Stimulated activated naive CD8-positive, alpha-beta T cell treated with anti-CD3 and anti-CD28 coated beads, Interleukin-15, amount 100 ng/mL, for 72 hours (primary cell): ENCODE measurements at regions not wholly inside any gene's neighbourhood (a gene's known extent, or its start where the extent isn't known, plus 50 kb on each side); places are given as distances from the start of the nearest gene placed in this dataset.
A peak's percentile ranks its signal among the peaks of the same experiment; 100 is the strongest.
"Not testable (repeated sequence)": the region's sequence is repeated elsewhere in the genome, so short reads cannot be mapped to it uniquely, and the experiment has no call there.

Experiments
- ATAC-seq: fragments of 150-1000 bp; cut with Tn5 transposase; 2 replicates; pipeline ENCODE4 v1.10.0; 2021; ENCODE audit warnings: mild to moderate bottlenecking, moderate library complexity
- DNase-seq, 2 donors: peaks; one replicate each; pipeline ENCODE4 v3.0.0; 2021 to 2022
- H3K27ac Mint-ChIP-seq, 2 donors: one replicate each; pipeline ENCODE4 v1.8.0; 2022; ENCODE audit warnings: mild to moderate bottlenecking in 2 of 2, mixed read lengths in 2 of 2, moderate library complexity in 2 of 2
- H3K27me3 Mint-ChIP-seq: one replicate; pipeline ENCODE4 v1.8.0; 2022; ENCODE audit warnings: mixed read lengths
- H3K4me1 Mint-ChIP-seq: one replicate; pipeline ENCODE4 v1.8.0; 2022; ENCODE audit warnings: mild to moderate bottlenecking, mixed read lengths
- H3K4me3 Mint-ChIP-seq, 2 donors: one replicate each; pipeline ENCODE4 v1.8.0; 2022; ENCODE audit warnings: mild to moderate bottlenecking in 2 of 2, mixed read lengths in 2 of 2, moderate library complexity in 1 of 2
- H3K9me3 Mint-ChIP-seq, 2 donors: one replicate each; pipeline ENCODE4 v1.8.0; 2022; ENCODE audit warnings: mixed read lengths in 2 of 2

DNA sequence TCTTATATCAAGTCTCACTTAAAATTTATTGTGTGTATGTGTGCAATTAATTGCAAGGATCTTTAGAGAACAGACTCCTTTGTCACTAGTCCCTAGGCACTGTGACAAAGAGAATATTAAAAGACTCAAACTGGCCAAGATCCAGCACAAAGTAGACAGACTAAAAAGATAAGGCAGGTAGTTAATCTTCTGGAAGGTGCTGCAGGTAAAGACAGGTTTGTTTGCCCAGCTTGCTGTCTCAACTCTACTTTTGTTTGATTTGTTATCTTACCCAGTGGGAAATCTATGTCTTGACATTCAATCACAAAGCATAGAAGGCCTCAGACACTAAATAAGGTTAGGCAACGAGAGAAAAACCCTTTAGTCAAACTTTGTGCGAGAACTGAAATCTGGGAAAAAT is 807.9 kb upstream of the LRRN3 start:
- Mint-ChIP-seq H3K9me3 (no peaks in the 10 kb centered on the region), H3K27ac (no peak overlapping the region), H3K4me1 (no peaks in the 10 kb centered on the region), H3K4me3 (no peak overlapping the region), H3K27me3 (no peaks in the 10 kb centered on the region)
- ATAC-seq (no peak), DNase-seq (no peak)

DNA sequence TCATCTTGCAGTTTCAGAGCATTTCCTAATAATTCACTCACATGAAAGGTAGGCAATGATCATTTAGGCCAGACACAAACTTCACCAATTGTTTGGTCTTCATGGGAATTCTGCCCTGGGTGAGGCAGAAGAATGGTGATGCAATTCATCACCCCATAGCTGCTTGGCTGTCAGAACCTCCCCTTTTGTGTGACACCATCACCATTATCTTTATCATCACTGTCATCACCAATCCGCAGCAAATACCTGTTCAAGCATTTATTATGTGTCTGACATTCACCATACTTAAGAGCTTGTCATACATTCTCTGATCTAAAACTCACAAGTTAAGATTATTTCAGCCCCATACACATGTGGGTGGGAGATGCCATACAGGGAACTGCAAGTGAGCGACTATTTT is 799.5 kb upstream of the LRRN3 start:
- DNase-seq (no peak), ATAC-seq (no peak)
- no peaks in the 10 kb centered on the region for H3K27me3 Mint-ChIP-seq
- H3K4me3 Mint-ChIP-seq: no peak overlapping the region
- no peak overlapping the region for H3K27ac Mint-ChIP-seq
- H3K9me3 Mint-ChIP-seq: no peaks in the 10 kb centered on the region
- H3K4me1 Mint-ChIP-seq: no peaks in the 10 kb centered on the region

DNA sequence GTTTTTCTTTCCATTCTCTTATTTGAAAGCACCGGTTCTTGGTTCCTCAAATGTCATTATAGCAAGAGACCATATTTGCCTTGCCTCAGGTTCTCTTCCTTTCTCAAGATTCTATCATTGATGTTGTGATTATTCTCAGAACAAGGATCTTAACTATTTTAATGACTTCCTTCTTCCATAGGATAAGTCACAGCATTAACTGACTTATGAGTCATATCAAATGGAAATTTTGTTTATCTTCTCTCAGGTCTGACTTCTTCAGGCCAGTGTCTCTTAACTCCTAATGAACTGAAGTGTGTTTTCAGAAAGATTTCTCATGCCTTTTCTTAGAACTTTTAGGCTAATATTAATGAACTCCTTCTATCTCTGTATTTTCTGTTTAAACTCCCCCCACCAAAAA is 794.6 kb upstream of the LRRN3 start:
- no peak for ATAC-seq
- no peak overlapping the region for H3K4me3 Mint-ChIP-seq
- DNase-seq: no peak
- H3K27ac Mint-ChIP-seq: no peak overlapping the region
- H3K27me3 Mint-ChIP-seq: no peaks in the 10 kb centered on the region
- no peaks in the 10 kb centered on the region for H3K4me1 Mint-ChIP-seq
- H3K9me3 Mint-ChIP-seq: no peaks in the 10 kb centered on the region

DNA sequence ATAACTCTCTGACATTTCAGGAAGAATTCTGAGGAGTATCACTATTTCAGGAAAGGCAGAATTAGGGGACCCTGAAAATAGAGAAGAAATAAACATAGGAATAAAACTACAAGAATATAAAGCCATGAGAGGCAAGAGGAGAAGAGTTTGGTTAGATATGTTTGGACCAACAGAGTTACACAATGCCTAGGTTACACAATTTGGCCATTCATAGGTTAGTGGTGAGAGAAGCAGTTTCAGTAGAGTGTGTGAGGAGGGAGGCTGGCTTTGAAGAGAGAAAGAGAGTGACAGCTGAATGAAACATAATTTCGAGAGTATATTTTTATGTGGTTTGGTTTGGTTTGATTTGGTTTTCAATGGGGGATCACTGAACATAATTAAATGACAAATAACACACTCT is 783.2 kb upstream of the LRRN3 start:
- H3K4me3 Mint-ChIP-seq: no peak overlapping the region
- no peaks in the 10 kb centered on the region for H3K4me1 Mint-ChIP-seq
- ATAC-seq: no peak
- no peak for DNase-seq
- no peaks in the 10 kb centered on the region for H3K27me3 Mint-ChIP-seq
- H3K9me3 Mint-ChIP-seq: peaks cover 0 to 11% of the 10 kb centered on the region in 2 donors
- no peak overlapping the region for H3K27ac Mint-ChIP-seq

DNA sequence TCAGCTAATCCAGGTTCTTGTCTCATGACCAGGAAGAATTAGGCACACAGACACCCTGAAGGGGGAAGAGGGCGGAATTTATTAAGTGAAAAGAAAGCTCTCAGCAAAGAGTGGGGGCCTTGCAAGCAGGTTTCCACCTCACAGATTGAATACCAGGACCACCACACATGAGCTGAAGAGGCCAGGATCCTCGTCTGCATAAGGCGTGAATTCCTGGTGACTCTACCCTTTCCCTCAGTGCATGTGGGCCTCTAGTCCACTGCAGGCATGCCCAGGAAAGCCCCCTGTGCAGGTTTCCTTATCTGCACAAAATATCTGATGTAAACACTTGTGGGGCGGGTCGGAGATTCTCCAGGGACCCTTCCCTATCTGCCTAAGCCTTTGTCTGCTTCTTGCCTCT is 782.1 kb upstream of the LRRN3 start:
- no peak overlapping the region for H3K4me3 Mint-ChIP-seq
- ATAC-seq: no peak
- no peaks in the 10 kb centered on the region for H3K27me3 Mint-ChIP-seq
- H3K9me3 Mint-ChIP-seq: peaks cover 0 to 11% of the 10 kb centered on the region in 2 donors
- no peak overlapping the region for H3K27ac Mint-ChIP-seq
- no peaks in the 10 kb centered on the region for H3K4me1 Mint-ChIP-seq
- no peak for DNase-seq

DNA sequence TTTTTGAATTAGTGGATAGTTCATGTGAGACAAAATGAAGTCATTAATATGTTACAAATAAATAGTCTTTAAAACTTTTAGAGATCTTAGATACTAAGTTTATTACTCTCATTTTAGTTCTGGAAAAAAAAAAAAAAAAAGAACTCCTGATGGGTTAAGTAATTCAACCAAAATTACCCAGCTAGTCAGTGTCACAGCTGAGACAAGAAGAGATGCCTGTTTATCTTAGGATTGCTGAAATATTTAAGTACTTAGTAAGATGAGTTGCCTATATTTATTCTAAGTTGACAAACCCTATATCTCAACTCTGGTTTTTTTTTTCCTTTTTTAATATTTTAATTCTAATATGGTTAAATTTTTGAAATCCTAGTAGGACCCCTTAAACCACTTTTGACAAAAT is 781.0 kb upstream of the LRRN3 start:
- Mint-ChIP-seq H3K27me3 (no peaks in the 10 kb centered on the region), H3K9me3 (peaks cover 5 to 11% of the 10 kb centered on the region in 2 donors), H3K4me3 (no peak overlapping the region), H3K27ac (no peak overlapping the region), H3K4me1 (no peaks in the 10 kb centered on the region)
- DNase-seq (no peak), ATAC-seq (no peak)

DNA sequence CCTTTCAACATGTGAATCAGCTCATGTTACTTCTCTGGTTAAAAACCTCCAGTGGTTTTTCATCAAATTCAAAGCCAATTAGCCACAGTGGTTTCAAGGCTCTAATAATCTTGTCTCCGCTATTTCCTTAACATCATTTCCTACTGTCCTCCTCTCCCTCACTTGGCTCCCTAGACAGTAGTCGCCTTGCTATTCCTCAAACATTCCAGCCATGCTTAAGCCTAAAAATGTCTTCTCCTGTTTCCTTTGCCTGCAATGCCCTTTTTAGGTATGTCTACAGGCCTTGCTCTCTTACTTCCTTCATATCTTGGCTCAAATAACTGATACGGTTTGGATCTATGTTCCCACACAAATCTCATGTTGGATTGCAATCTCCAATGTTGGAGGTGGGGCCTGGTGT is 779.4 kb upstream of the LRRN3 start:
- H3K27ac Mint-ChIP-seq: no peak overlapping the region
- no peak for DNase-seq

DNA sequence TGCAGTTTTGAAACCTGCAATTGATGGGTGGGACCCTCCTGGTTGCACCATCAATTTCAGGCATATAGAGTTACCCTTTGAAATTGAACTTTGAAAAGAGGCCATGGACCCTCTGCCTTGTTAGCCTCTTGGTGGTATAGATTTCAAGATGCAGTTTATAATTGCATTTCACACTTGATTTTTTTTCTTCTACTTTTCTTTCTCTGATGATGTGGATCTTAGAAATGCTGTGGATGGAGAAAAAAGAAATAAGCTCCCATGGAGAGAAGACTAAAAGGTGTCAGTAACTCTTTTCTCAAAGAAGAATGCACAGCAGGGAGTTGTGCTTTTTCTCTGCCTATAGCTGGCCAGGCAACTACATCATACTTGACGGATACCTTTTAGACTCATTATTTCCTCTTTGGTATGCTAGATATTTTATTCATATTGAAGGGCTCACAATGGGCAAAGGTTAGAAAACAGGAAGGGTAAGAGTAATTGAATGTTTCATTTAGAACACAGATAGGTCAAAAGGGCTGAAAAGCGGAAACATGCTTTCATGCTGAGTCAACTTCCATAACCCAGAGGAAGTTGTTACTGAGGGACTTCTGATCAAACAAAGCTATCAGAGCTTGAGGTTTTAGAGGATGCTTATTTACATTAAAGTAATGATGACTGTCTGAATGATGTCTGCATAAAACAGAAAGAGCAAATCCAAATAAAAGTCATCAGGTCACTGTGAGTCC is 773.2 kb upstream of the LRRN3 start:
- Mint-ChIP-seq H3K4me3 (no peak overlapping the region), H3K4me1 (no peaks in the 10 kb centered on the region), H3K27me3 (no peaks in the 10 kb centered on the region), H3K27ac (no peak overlapping the region), H3K9me3 (peaks cover 16 to 20% of the 10 kb centered on the region in 2 donors)
- ATAC-seq (peak; percentile 28), DNase-seq (no peak)

More for the DNA sequence above, 779.4 kb upstream of the LRRN3 start:
- Mint-ChIP-seq H3K4me1 (no peaks in the 10 kb centered on the region), H3K9me3 (peaks cover 6 to 11% of the 10 kb centered on the region in 2 donors), H3K4me3 (no peak overlapping the region), H3K27me3 (no peaks in the 10 kb centered on the region)
- no peak for ATAC-seq

DNA sequence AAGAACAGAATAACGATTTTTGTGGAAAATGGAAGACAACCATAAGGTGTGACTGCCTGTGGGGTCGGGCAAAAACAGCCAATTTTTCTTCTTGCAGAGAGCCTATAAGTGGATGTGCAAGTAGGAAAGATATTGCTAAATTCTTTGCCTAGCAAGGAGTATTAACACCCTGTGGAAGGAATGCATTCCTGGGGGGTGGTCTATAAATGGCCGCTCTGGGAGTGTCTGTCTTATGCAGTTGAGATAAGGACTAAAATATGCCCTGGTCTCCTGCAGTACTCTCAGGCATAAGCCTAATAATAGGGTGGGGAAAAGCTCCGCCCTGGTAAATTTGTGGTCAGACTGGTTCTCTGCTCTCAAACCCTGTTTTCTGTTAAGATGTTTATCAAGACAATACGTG is 770.6 kb upstream of the LRRN3 start:
- H3K27ac Mint-ChIP-seq, DNase-seq, H3K4me1 Mint-ChIP-seq, H3K4me3 Mint-ChIP-seq, H3K27me3 Mint-ChIP-seq, ATAC-seq: not testable (repeated sequence)
- H3K9me3 Mint-ChIP-seq: peaks cover 11 to 20% of the 10 kb centered on the region in 2 donors

DNA sequence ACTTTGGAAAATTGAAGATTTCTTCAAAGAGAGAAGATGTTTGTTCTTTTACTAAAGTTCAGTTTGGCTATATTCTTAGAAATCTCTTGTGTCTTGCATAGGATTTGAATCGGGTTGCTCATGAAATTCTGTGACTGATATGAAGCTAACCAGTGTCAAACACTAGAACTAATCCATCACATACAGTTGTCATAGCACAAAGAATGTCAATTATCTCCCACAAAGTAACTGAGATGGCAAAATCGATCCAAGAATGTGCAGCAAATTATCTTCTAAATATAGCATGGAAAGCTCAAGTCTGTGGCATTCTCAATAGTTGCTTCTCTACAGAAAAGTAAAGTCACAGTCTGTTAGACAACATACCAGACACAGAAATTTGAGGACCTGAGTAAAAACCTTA is 768.1 kb upstream of the LRRN3 start:
- Mint-ChIP-seq H3K27me3 (no peaks in the 10 kb centered on the region), H3K9me3 (peaks cover 5 to 20% of the 10 kb centered on the region in 2 donors), H3K4me3 (no peak overlapping the region), H3K4me1 (no peaks in the 10 kb centered on the region), H3K27ac (no peak overlapping the region)
- ATAC-seq (no peak), DNase-seq (no peak)

DNA sequence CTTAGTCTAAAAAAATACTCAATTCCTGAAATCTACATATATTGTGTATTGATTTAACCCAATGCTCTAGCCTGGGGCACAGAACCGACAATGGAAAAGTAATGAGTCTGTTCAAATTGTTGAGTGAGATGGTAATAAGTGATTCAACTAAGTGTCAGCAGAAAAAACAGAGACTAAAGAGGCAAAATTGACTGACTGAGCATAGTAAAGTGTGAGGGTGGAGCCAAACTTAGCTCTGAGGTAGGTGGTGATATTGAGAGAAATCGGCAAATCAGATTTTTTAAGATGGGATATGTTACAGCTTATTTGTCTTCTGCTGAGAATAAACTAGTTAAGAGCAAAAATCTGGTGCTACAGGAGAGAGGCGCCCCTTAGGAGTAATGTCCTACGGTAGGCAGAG is 764.0 kb upstream of the LRRN3 start:
- H3K9me3 Mint-ChIP-seq: peaks cover 0 to 4% of the 10 kb centered on the region in 2 donors
- H3K4me3 Mint-ChIP-seq: no peak overlapping the region
- DNase-seq (no peak), ATAC-seq (no peak)
- no peak overlapping the region for H3K27ac Mint-ChIP-seq
- H3K27me3 Mint-ChIP-seq: no peaks in the 10 kb centered on the region
- H3K4me1 Mint-ChIP-seq: no peaks in the 10 kb centered on the region

DNA sequence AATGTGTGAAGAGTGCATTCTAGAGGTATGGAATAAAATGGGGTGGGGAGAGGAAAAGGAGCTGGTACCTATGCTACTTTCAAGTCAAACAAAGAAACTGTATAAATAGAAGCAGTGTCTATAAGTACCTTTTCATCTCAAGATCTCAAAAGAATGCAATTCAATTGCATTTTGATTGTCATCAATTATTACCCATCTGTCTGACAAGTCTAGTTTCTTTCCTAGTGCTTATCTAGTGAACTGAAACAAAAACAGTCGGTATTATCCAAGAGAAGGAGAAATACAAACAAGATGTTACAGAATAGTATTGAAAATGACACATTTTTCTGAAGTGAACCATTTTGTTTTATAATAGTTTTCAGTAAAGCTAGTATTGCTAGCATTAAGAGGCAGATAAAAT is 754.5 kb upstream of the LRRN3 start:
- DNase-seq (no peak), ATAC-seq (no peak)
- Mint-ChIP-seq H3K9me3 (peaks cover 0 to 7% of the 10 kb centered on the region in 2 donors), H3K27me3 (no peaks in the 10 kb centered on the region), H3K27ac (no peak overlapping the region), H3K4me1 (no peaks in the 10 kb centered on the region), H3K4me3 (no peak overlapping the region)

DNA sequence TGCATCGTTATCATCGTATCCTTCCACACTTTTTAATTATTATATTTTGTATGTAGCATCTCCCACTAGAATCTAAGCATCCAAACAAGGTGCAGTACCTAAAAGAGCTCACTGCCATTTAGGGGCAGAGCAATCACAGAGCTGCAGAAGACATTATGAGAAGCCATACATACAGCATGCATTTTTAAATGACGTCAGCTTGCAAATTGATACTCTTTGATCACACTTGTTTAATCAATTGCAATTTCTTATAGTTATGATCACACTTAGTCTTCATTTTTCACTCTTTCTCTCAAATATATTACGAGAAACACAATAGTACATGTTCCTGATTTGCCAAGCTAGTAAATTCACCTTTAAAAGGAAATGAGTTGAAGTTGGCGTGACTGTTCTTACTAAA is 753.3 kb upstream of the LRRN3 start:
- ATAC-seq (no peak), DNase-seq (no peak)
- H3K4me3 Mint-ChIP-seq: no peak overlapping the region
- H3K27ac Mint-ChIP-seq: peak overlapping the region in 1 of 2 donors; percentile 77
- H3K27me3 Mint-ChIP-seq: no peaks in the 10 kb centered on the region
- no peaks in the 10 kb centered on the region for H3K4me1 Mint-ChIP-seq
- peaks cover 0 to 7% of the 10 kb centered on the region in 2 donors for H3K9me3 Mint-ChIP-seq

DNA sequence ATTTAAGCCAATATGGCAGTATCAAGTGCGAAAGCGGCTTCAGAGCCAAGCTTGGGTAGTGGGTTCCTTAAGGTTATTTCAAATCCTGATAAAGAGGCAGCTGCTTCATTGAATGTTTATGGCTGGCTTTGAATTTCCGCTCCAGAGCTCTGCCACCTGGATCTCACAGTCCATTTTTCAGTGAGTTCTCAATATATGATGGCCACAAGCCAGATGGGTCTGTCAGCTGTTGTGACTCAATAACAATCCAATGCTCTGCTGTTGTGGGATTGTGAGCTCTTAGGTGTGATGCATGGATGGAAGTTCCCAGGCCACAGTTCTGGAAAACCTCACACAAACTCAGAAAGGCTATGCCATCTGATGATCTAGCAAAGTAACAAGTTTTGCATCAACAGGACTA is 743.8 kb upstream of the LRRN3 start:
- no peak for DNase-seq
- no peak overlapping the region for H3K4me3 Mint-ChIP-seq
- no peak overlapping the region for H3K27ac Mint-ChIP-seq
- ATAC-seq: no peak
- peaks cover 0 to 1% of the 10 kb centered on the region in 2 donors for H3K9me3 Mint-ChIP-seq
- H3K4me1 Mint-ChIP-seq: no peaks in the 10 kb centered on the region
- H3K27me3 Mint-ChIP-seq: no peaks in the 10 kb centered on the region

DNA sequence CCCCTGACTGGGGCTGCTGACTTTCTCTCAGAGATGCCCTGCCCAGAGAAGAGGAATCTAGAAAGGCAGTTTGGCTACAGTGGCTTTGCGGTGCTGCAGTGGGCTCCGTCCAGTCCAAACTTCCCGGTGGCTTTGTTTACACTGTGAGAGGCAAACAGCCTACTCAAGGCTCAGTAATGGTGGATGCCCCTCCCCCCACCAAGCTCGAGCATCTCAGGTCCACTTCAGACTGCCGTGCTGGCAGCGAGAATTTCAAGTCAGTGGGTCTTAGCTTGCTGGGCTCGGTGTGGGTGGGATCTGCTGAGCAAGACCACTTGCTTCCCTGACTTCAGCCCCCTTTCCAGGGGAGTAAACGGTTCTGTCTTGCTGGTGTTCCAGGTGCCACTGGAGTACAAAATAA is 734.5 kb upstream of the LRRN3 start:
- H3K27ac Mint-ChIP-seq: no peak overlapping the region
- ATAC-seq: no peak
- no peaks in the 10 kb centered on the region for H3K27me3 Mint-ChIP-seq
- no peaks in the 10 kb centered on the region for H3K4me1 Mint-ChIP-seq
- H3K4me3 Mint-ChIP-seq: no peak overlapping the region
- no peak for DNase-seq
- peaks cover 0 to 16% of the 10 kb centered on the region in 2 donors for H3K9me3 Mint-ChIP-seq

DNA sequence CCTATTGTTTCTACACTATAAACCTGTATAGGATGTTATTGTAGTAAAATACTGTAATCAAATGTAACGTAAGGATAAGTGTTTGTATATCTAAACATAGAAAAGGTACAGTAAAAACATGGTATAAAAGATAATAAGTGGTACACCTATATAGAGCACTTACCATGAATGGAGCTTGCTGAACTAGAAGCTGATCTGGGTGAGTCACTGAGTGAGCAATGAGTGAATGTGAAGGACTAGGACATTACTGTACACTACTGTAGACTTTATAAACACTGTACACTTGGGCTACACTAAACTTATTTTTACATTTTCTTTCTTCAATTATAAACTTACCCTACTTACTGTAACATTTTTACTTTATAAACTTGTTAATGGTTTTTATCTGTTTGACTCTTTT is 732.9 kb upstream of the LRRN3 start:
- Mint-ChIP-seq H3K27ac (no peak overlapping the region), H3K9me3 (peaks cover 0 to 7% of the 10 kb centered on the region in 2 donors), H3K4me1 (no peaks in the 10 kb centered on the region), H3K27me3 (no peaks in the 10 kb centered on the region), H3K4me3 (no peak overlapping the region)
- DNase-seq: no peak
- ATAC-seq: no peak

DNA sequence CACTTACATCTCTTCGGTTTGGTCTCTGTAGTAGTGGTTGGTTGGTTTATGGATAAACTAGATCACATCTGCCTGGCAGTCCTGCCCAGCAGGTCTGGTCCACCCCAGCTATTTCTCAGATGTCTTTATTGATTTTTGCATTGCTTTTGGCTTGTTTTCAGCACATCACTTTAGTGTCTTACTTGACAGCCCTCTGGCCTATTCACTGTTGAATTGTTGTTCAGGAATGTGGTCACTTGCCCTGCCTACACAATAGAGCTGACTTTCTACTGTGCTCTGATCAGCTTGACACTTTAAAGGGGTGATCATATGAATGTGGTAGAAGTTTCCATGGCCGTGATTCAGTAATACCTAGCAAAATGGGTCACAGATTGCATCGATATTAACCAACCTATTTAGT is 719.2 kb upstream of the LRRN3 start:
- Mint-ChIP-seq H3K27me3 (no peaks in the 10 kb centered on the region), H3K9me3 (peaks cover 0 to 11% of the 10 kb centered on the region in 2 donors)
- no peak for ATAC-seq

More for the DNA sequence above, 719.2 kb upstream of the LRRN3 start:
- no peak overlapping the region for H3K27ac Mint-ChIP-seq
- no peak overlapping the region for H3K4me3 Mint-ChIP-seq
- DNase-seq: no peak
- H3K4me1 Mint-ChIP-seq: no peaks in the 10 kb centered on the region
